DMS53 treated with DMSO at 0.1 percent for 48 hours (cell line): ENCODE measurements at regions not wholly inside any gene's neighbourhood (a gene's known extent, or its start where the extent isn't known, plus 50 kb on each side); places are given as distances from the start of the nearest gene placed in this dataset.
A peak's percentile ranks its signal among the peaks of the same experiment; 100 is the strongest.

ENCODE experiments used
- DNase-seq: peaks from one replicate; lab custom pipeline; 2025; ENCODE audit not compliant: unreplicated experiment; lab: John Stamatoyannopoulos, UW

DNA sequence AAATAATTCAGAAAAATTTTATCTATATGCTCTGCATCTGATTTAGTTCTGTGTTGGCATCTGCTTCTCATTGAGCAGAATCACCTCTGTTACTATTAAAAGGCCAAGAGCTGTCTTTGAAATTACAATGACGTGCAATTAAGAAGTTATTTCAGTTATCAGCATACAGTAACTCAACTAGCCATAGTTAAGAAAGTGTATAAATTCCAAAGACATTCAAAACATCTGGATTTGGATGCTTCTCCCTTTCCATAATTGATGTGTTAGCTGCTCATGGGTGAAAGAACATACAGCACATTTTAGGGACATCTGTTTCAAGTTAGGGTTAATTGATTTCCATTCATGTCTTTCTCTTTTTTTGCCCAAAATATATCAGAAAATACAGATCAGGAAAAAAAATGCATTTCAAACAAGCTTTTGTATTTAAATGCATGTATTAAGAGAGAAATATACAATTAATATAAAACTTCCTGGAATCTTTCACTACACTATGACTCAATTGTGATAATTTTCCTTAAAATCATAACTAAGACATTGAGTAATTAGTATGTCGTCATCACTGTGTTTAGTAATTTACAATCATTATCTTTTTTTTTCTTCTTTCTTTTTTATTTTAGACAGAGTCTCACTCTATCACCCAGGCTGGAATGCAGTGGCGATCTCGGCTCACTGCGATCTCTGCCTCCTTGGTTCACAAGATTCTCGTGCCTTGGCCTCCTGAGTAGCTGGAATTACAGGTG, 82.7 kb upstream of the MBNL1 start:
- no peak for DNase-seq

- peak; percentile 23 for DNase-seq
Observed at GRCh38 chr3:152190636-152191183, 78.0 kb upstream of the MBNL1 start.

DNA sequence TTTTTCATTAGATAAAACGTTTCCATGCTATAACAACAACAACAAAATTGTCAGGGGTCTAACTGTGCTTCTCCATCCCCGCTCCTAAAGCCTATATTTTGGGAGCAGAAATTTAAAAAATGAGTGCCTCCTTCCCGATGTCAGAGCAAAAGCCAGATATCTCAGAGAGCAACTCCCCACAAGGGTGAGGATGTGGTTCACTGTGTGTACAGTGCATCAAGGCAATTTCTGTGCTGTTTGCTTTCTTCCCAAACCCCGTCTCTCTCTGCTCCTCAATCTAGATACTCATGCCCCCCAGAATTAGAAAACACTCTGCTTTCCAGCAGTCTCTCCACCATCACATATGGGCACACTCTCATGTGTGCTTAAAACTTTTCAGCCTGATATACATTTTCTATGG, 76.7 kb upstream of the MBNL1 start:
- DNase-seq, result no peak

DNA sequence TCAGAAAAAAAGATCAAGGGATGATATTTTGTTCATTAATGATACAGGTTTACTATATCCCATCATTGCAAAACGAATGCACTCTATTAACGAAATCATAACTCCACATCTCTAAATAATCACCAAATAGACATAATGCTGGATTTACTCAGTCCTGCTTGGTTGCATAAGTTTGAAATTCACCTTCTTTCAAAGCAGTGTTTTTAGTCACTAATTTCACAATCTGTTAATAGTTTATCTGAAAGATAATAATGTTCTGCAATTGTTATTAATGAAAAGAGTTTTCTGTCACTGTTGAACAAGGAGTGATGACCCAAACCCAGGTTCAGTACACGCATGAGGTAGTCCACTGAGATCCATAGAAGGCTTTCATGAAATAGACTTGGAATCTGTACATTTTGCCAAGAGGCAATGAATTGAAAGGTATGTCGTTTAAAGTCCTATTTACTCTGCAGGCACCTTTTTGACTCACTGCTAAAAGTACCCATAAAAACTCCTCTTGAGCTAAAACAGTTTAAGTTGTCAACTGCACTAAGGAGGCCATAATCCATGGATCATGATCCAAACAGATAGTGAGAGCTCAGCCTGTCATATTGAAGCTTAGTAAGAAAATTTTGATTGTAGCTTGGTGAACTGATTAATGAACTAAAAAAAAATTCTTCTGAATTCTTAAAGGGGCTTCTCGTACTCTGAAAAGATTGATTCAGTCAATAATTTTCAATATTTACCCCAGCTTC, 75.6 kb upstream of the MBNL1 start:
- DNase-seq, result no peak

GRCh38 chr3:152193673-152194267, 75.0 kb upstream of the MBNL1 start:
- DNase-seq, result no peak

GRCh38 chr3:152195206-152195605, 73.5 kb upstream of the MBNL1 start:
- DNase-seq, result no peak

- no peak for DNase-seq
Observed at GRCh38 chr3:152196782-152197181, 71.9 kb upstream of the MBNL1 start.

- DNase-seq, result no peak
Observed at GRCh38 chr3:152197451-152197850, 71.3 kb upstream of the MBNL1 start.

DNA sequence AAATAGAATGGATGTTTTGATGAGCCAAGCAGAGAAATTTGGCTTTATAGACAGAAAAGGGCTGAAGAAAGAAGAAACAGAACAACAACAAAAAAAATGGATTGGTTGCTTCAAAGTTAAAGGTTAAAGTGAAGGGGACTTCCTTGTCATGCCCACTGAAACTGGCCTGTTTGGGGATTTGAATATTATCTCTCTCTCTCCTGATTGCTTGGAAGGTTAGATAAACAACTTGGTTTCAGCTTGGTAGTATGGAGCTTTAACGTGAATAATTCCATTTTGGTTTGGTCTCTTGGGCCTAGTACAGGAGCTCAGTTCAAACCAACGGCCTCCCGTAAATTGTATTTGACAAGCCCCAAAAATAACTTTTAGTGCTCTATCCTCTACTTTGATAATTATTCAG, 70.8 kb upstream of the MBNL1 start:
- no peak for DNase-seq

GRCh38 chr3:152198665-152199064, 70.1 kb upstream of the MBNL1 start:
- no peak for DNase-seq

- DNase-seq, result no peak
Observed at GRCh38 chr3:152199102-152199840, 69.5 kb upstream of the MBNL1 start.

- DNase-seq, result no peak
Observed at GRCh38 chr3:152200476-152201420, 68.0 kb upstream of the MBNL1 start.

GRCh38 chr3:152202976-152203626, 65.6 kb upstream of the MBNL1 start:
- no peak for DNase-seq

DNA sequence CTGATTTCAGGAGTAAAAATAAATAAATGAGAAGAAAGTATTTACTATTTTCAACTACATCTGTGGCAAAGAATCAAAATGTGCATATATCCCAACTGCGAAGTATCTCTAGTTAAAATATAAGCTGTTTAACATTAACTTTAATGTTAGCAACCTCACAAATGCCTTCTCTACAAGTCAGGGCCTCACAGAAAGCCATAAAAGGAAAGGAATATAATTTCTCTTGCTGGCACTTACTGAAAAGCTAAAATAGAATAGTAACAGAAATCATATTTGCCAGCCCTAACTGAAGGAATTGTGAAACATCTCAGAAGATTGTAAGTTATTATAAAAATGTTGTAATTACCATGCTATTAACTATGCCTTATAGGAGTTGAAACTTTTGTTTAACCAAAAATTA, 65.1 kb upstream of the MBNL1 start:
- DNase-seq, result no peak

GRCh38 chr3:152204218-152204617, 64.5 kb upstream of the MBNL1 start:
- no peak for DNase-seq

DNA sequence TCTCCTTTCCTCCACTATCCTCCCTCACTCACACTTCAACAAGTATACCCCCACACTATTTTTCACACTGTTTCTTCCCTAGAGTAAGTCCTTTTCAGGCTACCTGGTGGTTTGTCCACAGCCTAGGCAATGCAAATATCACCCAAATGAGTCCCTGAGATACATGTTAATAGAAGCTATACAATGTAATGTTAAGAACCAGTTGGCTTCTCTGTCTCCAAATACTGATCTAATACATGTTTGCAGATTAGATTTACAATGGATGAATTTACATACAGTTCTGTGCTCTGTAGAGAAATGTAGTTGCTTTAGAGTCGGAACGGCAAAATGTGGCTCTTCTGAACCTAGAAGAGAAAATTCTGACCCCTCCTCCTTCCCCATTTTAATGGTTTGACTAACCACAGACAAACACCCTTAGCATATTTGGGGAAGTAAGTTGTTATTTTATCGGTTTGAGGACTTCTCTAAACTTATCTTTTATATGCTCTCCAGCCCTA, 63.6 kb upstream of the MBNL1 start:
- no peak for DNase-seq

- no peak for DNase-seq
Observed at GRCh38 chr3:152206243-152206760, 62.4 kb upstream of the MBNL1 start.

- no peak for DNase-seq
Observed at GRCh38 chr3:152208439-152208838, 60.3 kb upstream of the MBNL1 start.

DNA sequence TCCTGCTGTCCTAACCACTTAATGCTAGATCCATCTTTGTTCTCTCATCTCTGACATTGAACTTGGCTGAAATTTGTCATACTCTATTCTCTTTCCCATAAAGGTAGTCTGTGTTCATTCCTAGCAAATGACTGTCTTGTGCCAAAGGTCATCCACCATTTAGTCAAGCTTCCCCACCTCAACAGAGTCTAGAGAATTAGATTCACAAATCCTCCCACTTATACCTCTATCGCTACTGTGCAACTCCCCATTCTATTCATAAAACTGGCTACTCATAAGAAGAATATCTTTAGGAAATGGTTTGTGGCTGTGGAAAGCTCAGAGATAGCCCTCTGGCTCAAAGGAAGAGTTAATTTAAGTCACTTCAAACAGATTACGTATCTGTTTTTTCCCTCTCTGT, 59.7 kb upstream of the MBNL1 start:
- DNase-seq, result no peak
